Inflammatory macrophage (primary cell): ENCODE measurements at regions not wholly inside any gene's neighbourhood (a gene's known extent, or its start where the extent isn't known, plus 50 kb on each side); places are given as distances from the start of the nearest gene placed in this dataset.

ENCODE experiments used
- DNase-seq, 2 donors: peaks; one replicate each; pipeline ENCODE4 v3.0.0-alpha.2; 2020 to 2022

DNA sequence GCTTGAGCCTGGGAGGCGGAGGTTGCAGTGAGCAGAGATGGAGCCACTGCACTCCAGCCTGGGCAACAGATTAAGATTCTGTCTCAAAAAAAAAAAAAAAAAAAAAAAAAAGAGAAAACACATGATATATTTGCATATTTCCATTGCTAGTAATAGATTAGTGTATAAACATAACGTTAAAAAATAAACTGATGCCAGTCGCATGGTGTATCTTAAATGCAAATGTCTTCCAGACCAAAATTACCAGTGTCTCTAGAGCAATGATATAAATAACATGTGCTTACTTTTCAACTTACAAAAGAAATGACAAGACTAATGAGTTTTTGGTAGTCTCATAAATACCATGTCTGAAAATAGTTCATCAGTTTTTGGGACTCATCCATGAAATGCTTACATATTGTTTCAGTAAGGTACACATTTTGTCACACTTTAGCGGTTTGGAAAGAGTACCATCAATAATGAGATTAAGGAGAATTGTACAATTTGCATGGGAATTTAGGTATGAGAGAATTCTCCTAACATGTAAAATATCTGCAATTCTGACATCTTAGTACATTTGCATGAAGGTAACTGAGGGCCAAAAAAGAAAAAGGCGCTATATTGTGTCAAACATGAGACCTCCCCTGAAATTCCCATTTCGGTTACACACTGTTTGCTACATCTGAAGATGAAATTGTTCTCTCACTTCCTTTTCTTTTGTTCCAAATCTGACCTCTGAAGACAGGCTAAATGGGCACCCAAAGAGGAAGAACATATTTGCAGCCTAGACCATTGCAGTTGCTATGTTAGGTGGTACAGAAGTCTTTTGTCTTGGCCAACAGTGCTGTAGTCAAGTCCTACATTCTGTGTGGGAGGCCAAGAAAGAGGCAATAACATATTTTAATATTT lies 51.5 kb upstream of the PIP4K2A start:
- peak; percentile 82 to 86 for DNase-seq

DNA sequence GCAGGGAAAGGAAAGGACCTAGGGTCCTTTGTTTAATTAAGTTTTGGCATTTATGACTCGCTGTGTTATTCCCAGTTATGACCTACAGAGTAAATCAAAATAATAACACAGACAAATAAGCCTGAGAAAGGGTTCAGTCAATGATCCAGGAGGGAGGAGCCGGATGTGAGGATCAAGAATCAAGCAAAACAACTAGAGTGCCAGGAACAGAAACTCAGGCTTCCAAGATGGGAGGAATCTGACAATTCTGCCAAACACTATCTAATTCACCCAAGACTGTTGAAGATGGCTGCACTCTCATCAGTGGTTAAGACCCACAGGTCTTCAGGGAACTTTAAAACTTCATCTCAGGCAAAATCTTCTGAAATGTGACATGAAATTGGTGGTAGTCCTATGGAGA lies 50.3 kb upstream of the PIP4K2A start:
- no peak for DNase-seq
